HG03060 (cell line): ENCODE measurements at regions not wholly inside any gene's neighbourhood (a gene's known extent, or its start where the extent isn't known, plus 50 kb on each side); places are given as distances from the start of the nearest gene placed in this dataset.

ENCODE experiments used
- ATAC-seq: cut with Tn5 transposase; IDR thresholded peaks from one replicate; pipeline ENCODE4 v1.9.1; 2021; ENCODE audit warnings: low read depth, moderate number of reproducible peaks; ENCODE audit not compliant: unreplicated experiment

DNA sequence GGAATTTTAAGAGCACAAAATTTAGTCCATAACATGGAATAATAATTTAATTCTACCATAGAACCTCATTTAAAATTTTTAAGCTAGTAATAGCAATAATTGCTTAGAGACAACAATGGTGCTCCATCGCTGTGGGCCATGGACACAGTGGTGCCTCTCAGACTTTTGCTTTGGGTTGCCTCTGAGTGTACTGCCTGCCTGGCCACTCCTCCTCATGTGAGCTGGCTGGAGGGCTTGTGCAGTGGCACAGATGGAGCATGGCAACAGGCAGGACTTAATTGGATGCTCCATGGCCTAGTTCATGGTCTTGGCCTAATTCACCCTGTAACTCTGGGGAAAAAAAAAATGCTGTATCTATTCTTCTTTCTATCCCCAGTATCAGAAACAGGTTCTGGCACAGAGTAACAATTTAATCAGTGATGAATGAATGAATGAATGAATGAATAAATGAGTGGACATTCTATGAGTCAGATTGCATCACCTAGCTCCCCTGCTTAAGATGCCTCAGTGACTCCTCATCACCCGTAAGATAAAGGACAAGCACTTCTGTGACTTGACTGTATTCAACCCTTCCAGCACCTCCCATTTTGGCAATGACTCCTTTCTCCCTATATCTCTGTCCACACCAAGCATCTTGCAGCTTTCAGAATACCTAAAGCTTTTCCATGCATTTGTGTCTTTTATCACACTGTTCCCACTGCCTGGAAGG is 211.8 kb upstream of the SLC14A2 start:
- ATAC-seq: no peak

- no peak for ATAC-seq
Observed at GRCh38 chr18:45408218-45408617, 207.1 kb upstream of the SLC14A2 start.

GRCh38 chr18:45409971-45410370 is 205.3 kb upstream of the SLC14A2 start:
- ATAC-seq: no peak

DNA sequence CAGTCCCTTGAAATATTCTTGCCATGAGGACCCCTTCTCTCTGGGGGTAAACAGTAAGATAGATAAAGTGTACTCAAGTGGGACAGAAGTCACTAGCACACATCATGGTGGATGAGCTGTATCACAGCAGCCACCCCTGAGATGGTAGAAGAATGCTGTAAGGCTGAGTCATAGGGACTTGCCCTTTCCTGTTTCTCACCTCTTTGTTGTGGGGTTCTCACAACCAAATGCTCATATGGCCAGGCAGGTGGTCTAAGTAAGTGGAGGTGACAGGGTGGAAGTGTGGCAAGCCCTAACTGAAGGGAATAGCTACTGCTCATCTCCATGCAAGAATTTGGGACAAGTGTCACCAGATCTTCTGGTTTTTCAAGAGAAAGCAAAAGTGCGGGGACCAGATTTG is 202.7 kb upstream of the SLC14A2 start:
- ATAC-seq: no peak

- no peak for ATAC-seq
Observed at GRCh38 chr18:45413180-45413836, 202.0 kb upstream of the SLC14A2 start.

DNA sequence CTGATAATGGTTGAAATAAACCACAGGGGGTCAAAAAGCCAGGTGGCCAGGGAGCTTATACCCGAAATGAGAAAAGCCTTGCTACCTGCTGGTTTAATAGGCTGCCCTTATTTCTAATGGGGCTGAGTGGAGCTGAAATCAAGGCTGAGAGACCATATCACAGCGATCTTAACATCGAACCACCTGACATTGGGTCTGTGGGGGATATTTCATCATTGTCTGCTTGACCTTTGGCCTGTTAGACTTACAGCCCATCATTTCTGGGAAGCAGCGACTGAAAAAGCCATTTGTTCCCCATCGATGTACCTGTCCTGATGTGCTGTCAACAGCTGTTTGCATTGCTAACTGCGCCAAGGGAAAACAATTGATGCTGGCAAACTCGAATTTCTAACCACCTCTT is 199.7 kb upstream of the SLC14A2 start:
- ATAC-seq: no peak

- ATAC-seq: no peak
Observed at GRCh38 chr18:45416168-45416567, 199.1 kb upstream of the SLC14A2 start.

DNA sequence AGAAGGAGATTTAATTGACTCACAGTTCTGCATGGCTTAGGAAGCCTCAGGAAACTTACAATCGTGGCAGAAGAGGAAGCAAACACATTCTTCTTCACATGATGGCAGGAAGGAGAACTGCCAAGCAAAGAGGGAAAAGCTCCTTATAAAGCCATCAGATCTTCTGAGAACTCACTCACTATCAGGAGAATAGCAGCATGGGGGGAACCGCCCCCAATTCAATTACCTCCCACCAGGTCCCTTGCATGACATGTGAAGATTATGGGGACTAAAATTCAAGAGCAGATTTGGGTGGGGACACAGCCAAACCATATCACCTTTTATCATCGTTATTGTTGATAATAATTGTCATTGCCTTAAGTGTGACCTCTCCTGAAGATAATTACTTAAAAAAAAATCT is 197.9 kb upstream of the SLC14A2 start:
- no peak for ATAC-seq

- no peak for ATAC-seq
Observed at GRCh38 chr18:45423659-45424058, 191.6 kb upstream of the SLC14A2 start.

DNA sequence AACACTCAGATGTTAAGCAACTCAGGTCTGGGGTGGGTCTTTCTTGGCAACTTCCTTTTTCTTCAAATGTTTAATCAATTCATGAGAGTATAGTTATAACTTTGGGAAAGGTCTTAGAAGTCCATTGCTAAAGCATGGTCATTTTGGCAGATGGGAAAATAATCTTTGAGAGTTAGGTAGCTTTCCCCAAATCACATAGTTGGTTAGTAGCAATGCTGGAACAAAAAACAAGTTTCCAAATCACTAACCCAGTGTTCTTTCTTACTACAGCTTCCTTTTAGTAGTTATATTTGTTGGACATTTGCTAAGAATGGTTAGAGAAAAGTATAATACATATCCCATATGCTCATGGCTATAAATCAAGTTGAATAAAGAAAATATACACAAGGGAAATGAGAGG is 185.2 kb upstream of the SLC14A2 start:
- ATAC-seq: no peak

- no peak for ATAC-seq
Observed at GRCh38 chr18:45435810-45436209, 179.5 kb upstream of the SLC14A2 start.

GRCh38 chr18:45437366-45437765 is 177.9 kb upstream of the SLC14A2 start:
- no peak for ATAC-seq

DNA sequence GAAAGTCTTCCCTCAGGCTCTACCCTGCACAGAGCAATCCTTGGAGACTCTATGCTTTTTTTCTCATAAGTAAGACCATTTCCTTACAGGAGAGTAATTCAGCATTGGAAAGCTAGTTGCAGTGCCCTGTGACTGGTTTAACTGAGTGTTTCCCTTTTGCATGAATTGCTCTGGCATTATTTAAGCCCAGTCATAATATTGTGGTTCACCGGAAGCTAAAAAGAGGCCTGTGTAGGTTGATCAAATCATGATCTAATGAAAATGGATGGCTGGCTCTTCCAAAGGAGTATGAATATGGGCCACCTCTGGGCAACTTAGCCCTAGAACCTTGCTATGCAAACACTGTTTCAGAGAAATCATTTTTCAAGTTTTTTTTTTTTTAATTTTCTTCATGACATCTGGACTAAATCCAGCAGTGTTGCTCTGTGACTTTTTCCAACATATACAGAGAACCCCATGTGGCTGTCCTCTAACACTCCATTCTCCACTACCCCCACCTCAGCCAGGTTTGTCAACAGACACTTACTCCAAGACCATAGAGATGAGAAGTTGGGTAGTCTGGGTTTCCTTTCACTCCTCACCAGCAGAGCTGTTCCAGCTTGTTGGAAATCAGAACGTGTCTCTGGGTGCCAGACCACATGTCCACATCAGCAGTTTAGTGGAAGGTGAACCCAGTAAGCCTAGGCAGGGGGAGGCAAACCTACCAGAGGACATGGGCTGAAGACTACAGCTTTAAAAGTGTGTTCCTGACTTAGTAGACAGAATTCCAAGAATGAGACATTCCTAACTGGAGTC is 175.2 kb upstream of the SLC14A2 start:
- no peak for ATAC-seq

DNA sequence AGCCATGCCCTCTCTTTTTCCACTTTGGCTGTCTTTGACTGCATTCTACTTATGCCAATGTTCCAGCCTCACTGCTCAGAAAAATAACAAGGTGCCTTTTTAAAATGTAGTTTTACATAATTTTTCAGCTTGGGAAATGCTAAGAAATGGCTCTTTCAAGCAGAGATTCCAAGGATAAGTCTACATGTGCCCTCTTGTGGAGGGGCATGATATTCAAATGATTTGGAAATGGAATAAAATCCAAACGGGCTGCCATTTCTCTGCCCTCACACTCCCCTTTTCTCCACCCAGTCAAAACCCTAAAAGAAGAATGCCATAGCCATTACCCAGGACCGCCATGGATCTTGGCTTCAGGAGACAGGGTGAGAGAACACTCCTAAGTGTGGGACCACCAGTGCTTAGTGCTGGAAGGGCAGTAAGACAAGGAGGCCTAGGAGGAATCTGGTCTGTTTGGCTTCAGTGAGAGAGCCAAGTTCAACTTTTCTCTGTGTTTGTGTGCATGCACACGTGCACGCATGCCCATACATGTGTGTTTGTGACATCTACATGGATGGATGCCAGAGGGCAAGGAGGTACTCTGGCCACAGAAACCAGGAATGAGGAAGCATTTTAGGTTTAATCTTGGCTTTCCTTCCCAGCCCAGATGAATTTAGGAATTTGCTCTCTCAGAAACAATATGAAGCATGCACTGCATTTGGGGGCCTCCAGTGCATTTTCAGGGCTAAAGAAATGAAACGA is 174.0 kb upstream of the SLC14A2 start:
- ATAC-seq: no peak

DNA sequence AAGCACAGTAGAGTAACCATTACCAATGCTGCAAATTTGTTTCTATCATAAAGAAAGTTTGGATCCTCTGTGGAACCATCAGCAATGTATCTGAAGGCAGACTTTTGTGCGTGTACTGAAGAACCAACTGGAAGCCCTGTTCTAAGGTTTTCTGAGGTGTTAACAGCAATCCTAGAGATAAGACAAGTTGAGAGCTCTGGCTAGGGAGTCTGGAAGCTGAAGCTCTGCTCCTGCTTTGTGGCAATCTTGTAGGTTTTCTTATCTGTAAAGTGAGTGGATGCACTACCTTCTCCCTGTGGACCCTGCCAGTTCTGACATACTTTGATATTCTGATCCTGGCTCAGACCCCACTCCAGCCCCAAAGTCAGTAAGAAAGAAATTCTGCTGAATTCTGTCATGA is 171.2 kb upstream of the SLC14A2 start:
- ATAC-seq: no peak

DNA sequence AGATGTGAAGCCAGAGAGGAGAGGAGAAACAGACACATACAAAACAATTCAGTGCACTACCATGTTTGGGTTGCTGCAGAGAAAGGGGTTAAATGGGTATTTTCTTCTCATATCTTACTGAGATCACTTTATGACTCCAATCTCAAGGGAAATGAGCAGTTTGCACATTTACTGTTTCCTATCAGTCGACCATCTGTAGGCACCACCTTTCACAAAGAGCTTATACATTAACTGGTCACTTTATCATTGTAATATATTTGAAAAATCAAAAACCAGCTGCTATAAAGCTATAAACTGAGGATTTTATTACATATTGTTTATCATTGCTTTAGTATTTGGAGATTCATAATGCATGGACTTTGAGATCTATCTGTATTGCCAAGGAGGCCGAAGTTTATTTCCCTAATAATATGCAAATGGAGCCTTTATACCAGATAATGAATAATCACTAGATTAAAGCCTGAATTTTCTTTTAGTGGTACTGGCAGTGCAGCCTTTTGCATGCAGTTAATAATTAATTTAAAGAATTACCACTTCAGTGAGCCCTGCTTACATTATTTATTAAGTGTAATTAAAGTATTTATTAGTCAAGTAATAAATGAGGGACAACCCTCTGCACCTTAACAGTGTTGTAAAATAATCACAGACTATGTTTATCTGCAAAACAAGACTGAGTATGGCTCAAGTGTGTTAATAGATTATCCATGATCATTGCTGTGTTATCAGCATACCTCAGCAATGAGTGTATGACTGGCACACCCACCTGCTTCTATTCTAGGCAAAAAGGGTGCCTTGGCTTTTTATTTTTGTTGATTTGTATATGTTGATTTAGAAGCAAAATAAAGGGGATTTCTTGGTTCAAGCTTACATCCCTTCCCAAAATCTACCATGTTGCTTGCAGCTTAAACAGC is 167.7 kb upstream of the SLC14A2 start:
- ATAC-seq: no peak

GRCh38 chr18:45448871-45449270 is 166.4 kb upstream of the SLC14A2 start:
- no peak for ATAC-seq

DNA sequence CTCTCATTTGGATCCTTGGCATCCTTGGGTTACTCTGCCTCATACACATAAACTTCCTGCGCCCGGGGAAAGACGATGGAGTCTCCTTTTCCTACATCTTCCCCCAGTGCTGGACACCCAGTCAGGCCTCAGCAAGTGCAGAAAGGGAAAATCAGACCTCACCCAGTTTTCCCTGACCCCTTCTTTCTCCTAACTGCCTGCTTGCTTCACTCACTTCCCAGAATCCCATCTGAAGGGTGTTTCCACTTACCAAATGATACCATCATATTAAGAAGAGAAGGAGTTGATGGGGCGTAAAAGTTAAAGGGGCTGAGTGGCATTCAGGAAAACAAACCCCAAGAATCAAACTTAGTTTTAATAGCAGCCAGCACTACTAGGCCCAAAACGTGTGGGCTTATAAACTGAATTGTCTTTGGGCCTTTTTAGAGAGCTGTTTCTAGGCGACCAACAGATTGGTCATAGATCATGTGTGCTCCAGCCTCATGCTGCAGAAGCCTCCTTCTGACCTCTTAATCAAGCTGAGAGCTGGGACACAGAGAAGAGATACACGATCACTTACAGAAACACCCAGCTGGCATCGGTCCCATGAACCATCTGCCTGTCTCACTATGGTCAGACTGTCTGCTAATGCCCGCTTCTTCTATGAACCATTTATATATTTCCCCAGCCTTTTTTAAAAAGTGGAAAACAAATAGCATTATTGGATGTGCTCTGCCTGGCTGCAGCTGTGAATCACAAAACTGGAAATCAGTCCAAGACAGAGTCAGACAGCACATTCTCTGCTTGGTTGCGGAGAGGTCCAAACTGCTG is 165.7 kb upstream of the SLC14A2 start:
- no peak for ATAC-seq
